ENCODE measurements at regions not wholly inside any gene's neighbourhood (a gene's known extent, or its start where the extent isn't known, plus 50 kb on each side); places are given as distances from the start of the nearest gene placed in this dataset.
"Not testable (repeated sequence)": the region's sequence is repeated elsewhere in the genome, so short reads cannot be mapped to it uniquely, and the experiment has no call there.

DNA sequence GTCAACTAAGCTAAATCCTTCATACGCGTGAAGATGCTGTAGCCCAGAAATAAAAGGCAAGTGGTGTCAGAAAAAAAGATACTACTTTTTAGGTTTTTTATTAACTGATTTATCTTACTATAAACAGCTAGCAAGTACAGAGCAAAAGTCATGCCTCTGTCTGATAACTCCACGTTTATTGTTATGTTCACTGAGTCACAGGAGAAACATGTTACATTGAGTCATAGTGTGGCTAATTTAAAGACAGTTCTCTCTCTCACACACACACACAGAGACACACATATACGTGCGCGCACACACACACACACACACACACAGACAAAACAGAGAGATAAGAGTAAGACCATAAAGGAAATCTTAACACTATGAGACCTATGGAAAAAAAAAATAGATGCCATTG lies 770.0 kb upstream of the CDH10 start:
- no peak for DNase-seq
- WGBS (ENCODE audit: insufficient coverage): no CpG with 5 or more reads among the region's 6 CpGs
- Histone ChIP-seq H3K4me3 (ENCODE audit: low read length) (no peak overlapping the region), H3K27me3 (ENCODE audit: control insufficient read depth, insufficient read depth, low read length) (no peaks in the 10 kb centered on the region), H3K27ac (ENCODE audit: low read length) (no peak overlapping the region), H3K4me1 (ENCODE audit: control insufficient read depth, insufficient read depth, low read length) (no peaks in the 10 kb centered on the region), H3K9me3 (replicated peaks; ENCODE audit: control insufficient read depth, low read depth, low read length) (no peaks in the 10 kb centered on the region), H3K36me3 (ENCODE audit: control insufficient read depth, insufficient read depth, low read length) (no peaks in the 10 kb centered on the region)

DNA sequence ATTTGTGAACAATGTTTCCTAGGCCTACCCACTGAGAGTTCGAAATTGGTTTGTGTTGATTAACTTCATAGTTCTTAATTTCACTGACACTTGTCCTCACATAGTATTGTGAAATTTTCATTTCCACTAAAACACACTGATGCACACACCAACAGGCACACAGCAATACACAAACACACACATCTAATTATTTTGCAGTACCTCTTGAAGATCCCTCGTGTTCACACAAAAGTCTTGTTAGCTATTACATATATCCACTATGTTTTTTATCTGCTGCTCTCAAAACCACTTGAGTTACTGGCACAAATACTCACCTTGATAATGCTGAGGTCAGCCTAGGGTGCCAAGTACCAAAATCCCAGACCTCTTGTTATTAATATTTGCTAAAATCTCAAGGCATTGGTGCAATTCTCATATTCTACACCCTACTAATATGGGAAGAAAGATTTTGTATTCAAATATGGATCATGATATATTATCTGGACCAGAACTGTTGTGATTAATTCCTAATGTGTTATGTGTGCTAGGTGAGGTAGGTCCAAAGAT lies 767.4 kb upstream of the CDH10 start:
- Histone ChIP-seq H3K9me3 (replicated peaks; ENCODE audit: control insufficient read depth, low read depth, low read length) (no peaks in the 10 kb centered on the region), H3K27ac (ENCODE audit: low read length) (no peak overlapping the region), H3K36me3 (ENCODE audit: control insufficient read depth, insufficient read depth, low read length) (no peaks in the 10 kb centered on the region), H3K4me1 (ENCODE audit: control insufficient read depth, insufficient read depth, low read length) (no peaks in the 10 kb centered on the region), H3K4me3 (ENCODE audit: low read length) (no peak overlapping the region), H3K27me3 (ENCODE audit: control insufficient read depth, insufficient read depth, low read length) (no peaks in the 10 kb centered on the region)
- WGBS (ENCODE audit: insufficient coverage): 83% methylated on average over 1 of the region's 2 CpGs
- DNase-seq: no peak

DNA sequence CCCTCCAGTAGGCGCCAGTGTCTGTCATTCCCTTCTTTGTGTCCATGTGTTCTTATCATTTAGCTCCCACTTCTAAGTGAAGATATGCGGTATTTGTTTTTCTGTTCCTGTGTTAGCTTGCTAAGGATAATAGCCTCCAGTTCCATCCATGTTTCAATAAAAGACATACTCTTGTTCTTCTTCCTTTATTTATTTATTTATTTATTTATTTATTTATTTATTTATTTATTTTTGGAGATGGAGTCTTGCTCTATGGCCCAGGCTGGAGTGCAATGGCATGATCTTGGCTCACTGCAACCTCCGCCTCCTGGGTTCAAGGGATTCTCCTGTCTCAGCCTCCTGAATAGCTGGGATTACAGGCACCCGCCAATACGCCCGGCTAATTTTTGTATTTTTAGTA lies 762.6 kb upstream of the CDH10 start:
- not testable (repeated sequence) for H3K27ac ChIP-seq (ENCODE audit: low read length); H3K36me3 ChIP-seq (ENCODE audit: control insufficient read depth, insufficient read depth, low read length); H3K9me3 ChIP-seq (replicated peaks; ENCODE audit: control insufficient read depth, low read depth, low read length); H3K4me3 ChIP-seq (ENCODE audit: low read length); DNase-seq; H3K27me3 ChIP-seq (ENCODE audit: control insufficient read depth, insufficient read depth, low read length); H3K4me1 ChIP-seq (ENCODE audit: control insufficient read depth, insufficient read depth, low read length)
- 100% methylated on average over 1 of the region's 6 CpGs for WGBS (ENCODE audit: insufficient coverage)

DNA sequence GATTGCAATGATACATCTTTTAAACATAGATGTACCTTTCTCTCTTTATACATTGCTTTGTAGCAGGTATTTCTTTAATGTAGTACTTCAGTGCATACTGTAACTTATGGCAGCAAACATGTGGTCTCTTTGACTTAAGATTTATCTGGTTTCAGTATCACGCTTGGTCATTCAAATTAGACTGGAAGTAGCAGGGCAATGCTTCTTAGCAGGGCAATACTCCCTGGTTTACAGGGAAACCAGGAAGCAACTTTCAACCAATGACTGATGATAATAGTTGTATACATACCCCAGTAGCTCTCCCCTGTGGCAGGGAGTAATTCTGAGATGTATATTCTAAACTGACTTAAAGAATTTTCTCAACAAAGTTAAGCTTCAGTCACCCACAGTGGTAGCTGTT lies 761.1 kb upstream of the CDH10 start:
- no peaks in the 10 kb centered on the region for H3K4me1 ChIP-seq (ENCODE audit: control insufficient read depth, insufficient read depth, low read length)
- DNase-seq: no peak
- no peaks in the 10 kb centered on the region for H3K36me3 ChIP-seq (ENCODE audit: control insufficient read depth, insufficient read depth, low read length)
- WGBS (ENCODE audit: insufficient coverage): no CpG with 5 or more reads among the region's 1 CpG
- no peak overlapping the region for H3K4me3 ChIP-seq (ENCODE audit: low read length)
- peaks cover 12% of the 10 kb centered on the region for H3K9me3 ChIP-seq (replicated peaks; ENCODE audit: control insufficient read depth, low read depth, low read length)
- no peak overlapping the region for H3K27ac ChIP-seq (ENCODE audit: low read length)
- no peaks in the 10 kb centered on the region for H3K27me3 ChIP-seq (ENCODE audit: control insufficient read depth, insufficient read depth, low read length)

DNA sequence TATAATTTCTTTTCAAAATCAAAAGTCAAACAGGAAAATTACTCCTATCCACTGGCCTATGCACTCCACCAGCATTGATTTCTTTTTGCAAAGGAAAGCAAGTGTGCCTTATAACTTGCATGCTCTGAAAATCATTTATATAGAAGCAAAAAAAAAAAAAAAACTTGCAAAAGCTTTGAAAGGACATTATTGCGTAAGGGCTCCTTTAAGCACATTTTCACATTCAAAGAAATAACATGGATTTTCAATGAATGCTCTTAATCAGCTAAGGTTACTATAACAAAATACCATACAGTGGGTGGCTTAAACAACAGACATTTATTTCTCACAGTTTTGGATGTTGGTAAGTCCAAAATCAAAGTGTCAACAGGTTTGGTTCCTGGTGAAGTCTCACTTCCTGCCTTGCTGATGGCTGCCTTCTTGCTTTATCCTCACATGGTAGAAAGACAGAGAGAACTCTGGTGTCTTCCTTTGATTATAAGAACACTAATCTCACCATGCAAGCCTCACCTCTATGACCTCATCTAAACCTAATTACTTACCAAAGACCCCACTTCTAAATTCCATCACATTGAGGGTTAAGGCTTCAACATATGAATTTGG lies 755.2 kb upstream of the CDH10 start:
- Histone ChIP-seq H3K9me3 (replicated peaks; ENCODE audit: control insufficient read depth, low read depth, low read length) (peaks cover 12% of the 10 kb centered on the region), H3K4me1 (ENCODE audit: control insufficient read depth, insufficient read depth, low read length) (no peaks in the 10 kb centered on the region), H3K27ac (ENCODE audit: low read length) (no peak overlapping the region), H3K36me3 (ENCODE audit: control insufficient read depth, insufficient read depth, low read length) (no peaks in the 10 kb centered on the region), H3K27me3 (ENCODE audit: control insufficient read depth, insufficient read depth, low read length) (no peaks in the 10 kb centered on the region), H3K4me3 (ENCODE audit: low read length) (no peak overlapping the region)
- no peak for DNase-seq
- no CpG with 5 or more reads among the region's 1 CpG for WGBS (ENCODE audit: insufficient coverage)

DNA sequence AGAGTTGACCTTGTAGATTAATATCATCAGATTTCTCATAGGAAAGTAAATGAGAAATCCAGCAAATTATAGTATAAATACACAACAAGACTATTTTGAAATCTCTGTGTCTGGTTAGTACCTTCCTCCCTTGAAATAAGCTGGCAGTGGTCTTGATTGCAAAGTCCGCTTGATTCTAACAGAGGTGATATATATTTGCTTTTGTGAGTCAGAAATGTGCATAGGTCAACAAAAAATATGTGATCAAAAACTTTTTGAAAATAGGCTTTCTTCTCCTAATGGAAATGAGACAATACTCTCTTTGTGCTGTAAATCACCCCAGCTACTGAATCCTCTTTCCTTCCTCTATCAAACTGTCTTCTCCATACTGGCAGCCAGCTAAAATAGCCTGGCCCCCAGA lies 749.2 kb upstream of the CDH10 start:
- Histone ChIP-seq H3K36me3 (ENCODE audit: control insufficient read depth, insufficient read depth, low read length) (no peaks in the 10 kb centered on the region), H3K4me3 (ENCODE audit: low read length) (no peak overlapping the region), H3K4me1 (ENCODE audit: control insufficient read depth, insufficient read depth, low read length) (no peaks in the 10 kb centered on the region), H3K9me3 (replicated peaks; ENCODE audit: control insufficient read depth, low read depth, low read length) (peaks cover 3% of the 10 kb centered on the region), H3K27me3 (ENCODE audit: control insufficient read depth, insufficient read depth, low read length) (no peaks in the 10 kb centered on the region), H3K27ac (ENCODE audit: low read length) (no peak overlapping the region)
- no peak for DNase-seq
- no CpG with 5 or more reads among the region's 1 CpG for WGBS (ENCODE audit: insufficient coverage)

DNA sequence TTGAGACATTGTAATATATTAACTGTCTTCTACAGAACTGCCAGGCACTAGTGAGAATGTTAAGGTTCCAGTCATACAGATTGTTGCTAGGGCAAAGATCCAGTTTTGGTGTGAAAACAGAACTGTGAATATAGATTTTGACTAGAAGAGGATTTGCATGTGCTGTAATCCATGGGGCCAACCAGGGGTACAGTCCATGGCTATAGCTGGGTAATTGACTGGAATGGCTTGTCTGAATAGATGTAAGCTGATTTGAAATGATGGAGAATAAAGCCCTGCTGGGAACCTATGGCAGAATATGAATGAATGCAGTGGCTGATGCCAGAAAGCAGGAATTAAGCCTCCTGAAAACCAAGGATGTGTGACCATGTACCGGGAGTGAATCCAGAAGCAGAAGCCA lies 748.5 kb upstream of the CDH10 start:
- peaks cover 3% of the 10 kb centered on the region for H3K9me3 ChIP-seq (replicated peaks; ENCODE audit: control insufficient read depth, low read depth, low read length)
- H3K27ac ChIP-seq (ENCODE audit: low read length): no peak overlapping the region
- H3K27me3 ChIP-seq (ENCODE audit: control insufficient read depth, insufficient read depth, low read length): no peaks in the 10 kb centered on the region
- no peak for DNase-seq
- H3K36me3 ChIP-seq (ENCODE audit: control insufficient read depth, insufficient read depth, low read length): no peaks in the 10 kb centered on the region
- no peaks in the 10 kb centered on the region for H3K4me1 ChIP-seq (ENCODE audit: control insufficient read depth, insufficient read depth, low read length)
- no peak overlapping the region for H3K4me3 ChIP-seq (ENCODE audit: low read length)
- 38% methylated on average over 1 of the region's 1 CpG for WGBS (ENCODE audit: insufficient coverage)

DNA sequence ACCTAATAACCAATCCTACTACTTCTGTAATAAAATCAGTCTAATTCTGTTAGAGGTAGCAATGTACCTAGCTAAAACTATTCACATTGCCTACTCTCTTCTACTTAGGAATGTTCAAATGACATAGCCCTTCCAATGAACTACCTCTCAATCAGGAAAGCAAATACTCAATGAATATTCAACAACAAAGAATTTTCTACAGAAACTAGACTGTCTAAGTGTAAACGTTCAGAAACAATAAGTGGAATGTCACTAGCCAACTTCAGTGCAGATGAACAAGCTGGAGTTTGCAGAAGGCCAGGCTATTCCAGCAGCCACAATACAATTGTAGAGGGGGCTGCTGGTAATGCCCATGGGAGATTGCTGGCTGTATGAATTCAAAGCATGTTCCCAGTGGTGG lies 743.2 kb upstream of the CDH10 start:
- no peaks in the 10 kb centered on the region for H3K36me3 ChIP-seq (ENCODE audit: control insufficient read depth, insufficient read depth, low read length)
- H3K4me1 ChIP-seq (ENCODE audit: control insufficient read depth, insufficient read depth, low read length): no peaks in the 10 kb centered on the region
- peaks cover 6% of the 10 kb centered on the region for H3K9me3 ChIP-seq (replicated peaks; ENCODE audit: control insufficient read depth, low read depth, low read length)
- no peaks in the 10 kb centered on the region for H3K27me3 ChIP-seq (ENCODE audit: control insufficient read depth, insufficient read depth, low read length)
- no peak for DNase-seq
- no peak overlapping the region for H3K27ac ChIP-seq (ENCODE audit: low read length)
- no peak overlapping the region for H3K4me3 ChIP-seq (ENCODE audit: low read length)
- WGBS (ENCODE audit: insufficient coverage): 100% methylated on average over 1 of the region's 1 CpG

DNA sequence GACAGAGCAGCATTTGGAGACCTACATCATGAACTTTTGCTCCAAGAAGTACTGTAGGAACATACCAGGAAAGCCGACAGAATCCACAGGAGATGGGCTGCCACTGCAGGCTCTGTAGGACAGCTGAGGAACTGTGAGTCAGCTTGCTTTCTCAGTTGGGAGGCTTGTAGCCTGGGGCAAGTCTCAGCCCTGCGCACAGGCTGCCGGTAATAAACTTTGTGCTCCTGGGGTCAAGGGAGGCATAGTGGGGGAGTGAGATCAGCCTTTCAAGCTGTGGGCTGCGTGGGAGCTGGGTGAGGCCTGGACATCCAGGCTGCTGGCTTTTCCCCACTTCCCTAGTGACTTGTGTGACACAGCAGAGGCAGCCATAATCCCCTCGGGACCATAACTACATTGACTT lies 718.0 kb upstream of the CDH10 start:
- 86% methylated on average over 5 of the region's 5 CpGs for WGBS (ENCODE audit: insufficient coverage)

DNA sequence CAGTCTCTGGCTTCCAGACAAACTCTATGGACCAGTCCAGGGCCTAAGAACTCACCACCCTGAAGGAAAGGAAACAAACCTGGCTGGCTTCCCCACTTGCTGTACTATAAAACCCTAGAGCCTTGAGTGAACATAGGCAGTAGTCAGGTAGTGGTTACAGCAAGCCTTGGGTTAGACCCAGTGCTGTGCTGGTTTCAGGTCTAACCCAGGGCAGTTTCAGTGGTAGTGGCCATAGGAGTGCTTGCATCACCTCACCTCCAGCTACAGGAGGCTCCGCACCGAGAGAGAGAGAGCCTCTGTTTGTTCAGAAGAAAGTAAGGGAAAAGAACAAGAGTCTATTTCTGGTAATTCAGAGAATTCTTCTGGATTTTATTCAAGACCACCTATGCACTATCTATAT lies 714.1 kb upstream of the CDH10 start:
- H3K9me3 ChIP-seq (replicated peaks; ENCODE audit: control insufficient read depth, low read depth, low read length): peaks cover 37% of the 10 kb centered on the region
- H3K4me3 ChIP-seq (ENCODE audit: low read length): no peak overlapping the region
- WGBS (ENCODE audit: insufficient coverage): no CpG with 5 or more reads among the region's 2 CpGs
- no peak overlapping the region for H3K27ac ChIP-seq (ENCODE audit: low read length)
- H3K4me1 ChIP-seq (ENCODE audit: control insufficient read depth, insufficient read depth, low read length): no peaks in the 10 kb centered on the region
- no peaks in the 10 kb centered on the region for H3K36me3 ChIP-seq (ENCODE audit: control insufficient read depth, insufficient read depth, low read length)
- DNase-seq: no peak
- H3K27me3 ChIP-seq (ENCODE audit: control insufficient read depth, insufficient read depth, low read length): no peaks in the 10 kb centered on the region

More for the DNA sequence above, 718.0 kb upstream of the CDH10 start:
- no peaks in the 10 kb centered on the region for H3K4me1 ChIP-seq (ENCODE audit: control insufficient read depth, insufficient read depth, low read length)
- no peak for DNase-seq
- H3K36me3 ChIP-seq (ENCODE audit: control insufficient read depth, insufficient read depth, low read length): no peaks in the 10 kb centered on the region
- H3K27ac ChIP-seq (ENCODE audit: low read length): no peak overlapping the region
- H3K9me3 ChIP-seq (replicated peaks; ENCODE audit: control insufficient read depth, low read depth, low read length): peaks cover 32% of the 10 kb centered on the region
- H3K27me3 ChIP-seq (ENCODE audit: control insufficient read depth, insufficient read depth, low read length): no peaks in the 10 kb centered on the region
- no peak overlapping the region for H3K4me3 ChIP-seq (ENCODE audit: low read length)

DNA sequence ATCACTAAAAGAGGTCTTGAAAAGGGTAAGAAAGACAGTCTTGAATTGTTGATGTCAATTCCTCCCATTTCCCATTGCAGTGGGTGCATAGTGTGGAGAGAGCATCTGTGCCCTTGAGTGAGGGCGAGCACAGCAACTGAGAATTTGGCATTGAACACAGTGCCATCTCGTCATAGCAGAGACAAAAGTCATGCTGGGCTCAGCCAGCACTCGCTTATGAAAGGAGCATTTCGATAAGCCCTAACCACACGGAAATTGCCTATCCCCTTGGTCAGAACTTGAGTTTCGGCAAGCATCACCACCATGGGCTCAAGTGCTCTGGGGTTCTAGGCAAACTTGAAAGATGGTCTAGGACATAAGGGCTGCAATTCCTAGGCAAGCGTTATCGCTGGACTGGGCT lies 712.8 kb upstream of the CDH10 start:
- WGBS (ENCODE audit: insufficient coverage): 93% methylated on average over 7 of the region's 8 CpGs
- Histone ChIP-seq H3K36me3 (ENCODE audit: control insufficient read depth, insufficient read depth, low read length) (no peaks in the 10 kb centered on the region), H3K4me1 (ENCODE audit: control insufficient read depth, insufficient read depth, low read length) (no peaks in the 10 kb centered on the region), H3K27ac (ENCODE audit: low read length) (no peak overlapping the region), H3K27me3 (ENCODE audit: control insufficient read depth, insufficient read depth, low read length) (no peaks in the 10 kb centered on the region), H3K4me3 (ENCODE audit: low read length) (no peak overlapping the region), H3K9me3 (replicated peaks; ENCODE audit: control insufficient read depth, low read depth, low read length) (peaks cover 29% of the 10 kb centered on the region)
- no peak for DNase-seq

Data from muscle of leg (tissue), 3 donors.